ENCODE measurements at regions not wholly inside any gene's neighbourhood (a gene's known extent, or its start where the extent isn't known, plus 50 kb on each side); places are given as distances from the start of the nearest gene placed in this dataset.

GRCh38 chr2:41152318-41152717 is 700.4 kb upstream of the SLC8A1 start:
- H3K9me3 ChIP-seq (ENCODE audit: control insufficient read depth, insufficient read depth, low read depth, low read length): no peaks in the 10 kb centered on the region
- DNase-seq (ENCODE audit: low read depth in 2 of 2): no peak
- no peak for TF ChIP-seq EZH2 (IDR thresholded peaks at IDR 0.05; ENCODE audit: low read length, missing control alignments)
- TF ChIP-seq CTCF (conservative IDR thresholded peaks at IDR 0.05 in 1 of 2, IDR thresholded peaks at IDR 0.05 in 1 of 2; ENCODE audit: low read depth in 1 of 2, low read length in 2 of 2): no peak
- no peak overlapping the region for H3K27ac ChIP-seq (ENCODE audit: insufficient read depth, low read length)
- no peak overlapping the region for H3K4me2 ChIP-seq (ENCODE audit: extremely low read depth, insufficient read depth, low read length)
- H3K4me1 ChIP-seq (ENCODE audit: control insufficient read depth, extremely low read depth, insufficient read depth, low read length): no peaks in the 10 kb centered on the region
- H4K20me1 ChIP-seq (ENCODE audit: control insufficient read depth, extremely low read depth, insufficient read depth, low read length): no peaks in the 10 kb centered on the region
- H3K4me3 ChIP-seq (replicated peaks in 1 of 4; ENCODE audit: control extremely low read depth in 1 of 4, insufficient read depth in 1 of 4, low read depth in 3 of 4, low read length in 4 of 4): no peak overlapping the region
- H3K79me2 ChIP-seq (ENCODE audit: control insufficient read depth, insufficient read depth, low read length): no peaks in the 10 kb centered on the region
- H3K27me3 ChIP-seq (ENCODE audit: control insufficient read depth, insufficient read depth, low read length): no peaks in the 10 kb centered on the region
- no peak overlapping the region for H2AFZ ChIP-seq (ENCODE audit: low read length)
- no peak overlapping the region for H3K9ac ChIP-seq (ENCODE audit: insufficient read depth, low read length)
- no peaks in the 10 kb centered on the region for H3K36me3 ChIP-seq (ENCODE audit: control insufficient read depth, insufficient read depth, low read length)

- TF ChIP-seq CTCF (conservative IDR thresholded peaks at IDR 0.05 in 1 of 2, IDR thresholded peaks at IDR 0.05 in 1 of 2; ENCODE audit: low read depth in 1 of 2, low read length in 2 of 2) (no peak), EZH2 (IDR thresholded peaks at IDR 0.05; ENCODE audit: low read length, missing control alignments) (no peak)
- H3K27me3 ChIP-seq (ENCODE audit: control insufficient read depth, insufficient read depth, low read length): no peaks in the 10 kb centered on the region
- H3K9me3 ChIP-seq (ENCODE audit: control insufficient read depth, insufficient read depth, low read depth, low read length): no peaks in the 10 kb centered on the region
- no peaks in the 10 kb centered on the region for H3K4me1 ChIP-seq (ENCODE audit: control insufficient read depth, extremely low read depth, insufficient read depth, low read length)
- no peak overlapping the region for H3K4me3 ChIP-seq (replicated peaks in 1 of 4; ENCODE audit: control extremely low read depth in 1 of 4, insufficient read depth in 1 of 4, low read depth in 3 of 4, low read length in 4 of 4)
- H3K4me2 ChIP-seq (ENCODE audit: extremely low read depth, insufficient read depth, low read length): no peak overlapping the region
- H3K27ac ChIP-seq (ENCODE audit: insufficient read depth, low read length): no peak overlapping the region
- H3K9ac ChIP-seq (ENCODE audit: insufficient read depth, low read length): no peak overlapping the region
- DNase-seq (ENCODE audit: low read depth in 2 of 2): no peak
- no peak overlapping the region for H2AFZ ChIP-seq (ENCODE audit: low read length)
- no peaks in the 10 kb centered on the region for H3K36me3 ChIP-seq (ENCODE audit: control insufficient read depth, insufficient read depth, low read length)
- no peaks in the 10 kb centered on the region for H3K79me2 ChIP-seq (ENCODE audit: control insufficient read depth, insufficient read depth, low read length)
- no peaks in the 10 kb centered on the region for H4K20me1 ChIP-seq (ENCODE audit: control insufficient read depth, extremely low read depth, insufficient read depth, low read length)
Measured at GRCh38 chr2:41160439-41160838, 708.5 kb upstream of the SLC8A1 start.

GRCh38 chr2:41167014-41167413 is 715.1 kb upstream of the SLC8A1 start:
- Histone ChIP-seq H3K27me3 (ENCODE audit: control insufficient read depth, insufficient read depth, low read length) (no peaks in the 10 kb centered on the region), H3K79me2 (ENCODE audit: control insufficient read depth, insufficient read depth, low read length) (no peaks in the 10 kb centered on the region), H3K9me3 (ENCODE audit: control insufficient read depth, insufficient read depth, low read depth, low read length) (no peaks in the 10 kb centered on the region), H3K4me3 (replicated peaks in 1 of 4; ENCODE audit: control extremely low read depth in 1 of 4, insufficient read depth in 1 of 4, low read depth in 3 of 4, low read length in 4 of 4) (no peak overlapping the region), H2AFZ (ENCODE audit: low read length) (no peak overlapping the region), H3K9ac (ENCODE audit: insufficient read depth, low read length) (no peak overlapping the region), H3K27ac (ENCODE audit: insufficient read depth, low read length) (no peak overlapping the region), H3K4me2 (ENCODE audit: extremely low read depth, insufficient read depth, low read length) (no peak overlapping the region), H3K4me1 (ENCODE audit: control insufficient read depth, extremely low read depth, insufficient read depth, low read length) (no peaks in the 10 kb centered on the region), H3K36me3 (ENCODE audit: control insufficient read depth, insufficient read depth, low read length) (no peaks in the 10 kb centered on the region), H4K20me1 (ENCODE audit: control insufficient read depth, extremely low read depth, insufficient read depth, low read length) (no peaks in the 10 kb centered on the region)
- no peak for DNase-seq (ENCODE audit: low read depth in 2 of 2)
- TF ChIP-seq CTCF (conservative IDR thresholded peaks at IDR 0.05 in 1 of 2, IDR thresholded peaks at IDR 0.05 in 1 of 2; ENCODE audit: low read depth in 1 of 2, low read length in 2 of 2) (no peak), EZH2 (IDR thresholded peaks at IDR 0.05; ENCODE audit: low read length, missing control alignments) (no peak)

Measured in fibroblast of lung (primary cell).